ENCODE measurements at regions not wholly inside any gene's neighbourhood (a gene's known extent, or its start where the extent isn't known, plus 50 kb on each side); places are given as distances from the start of the nearest gene placed in this dataset.

DNA sequence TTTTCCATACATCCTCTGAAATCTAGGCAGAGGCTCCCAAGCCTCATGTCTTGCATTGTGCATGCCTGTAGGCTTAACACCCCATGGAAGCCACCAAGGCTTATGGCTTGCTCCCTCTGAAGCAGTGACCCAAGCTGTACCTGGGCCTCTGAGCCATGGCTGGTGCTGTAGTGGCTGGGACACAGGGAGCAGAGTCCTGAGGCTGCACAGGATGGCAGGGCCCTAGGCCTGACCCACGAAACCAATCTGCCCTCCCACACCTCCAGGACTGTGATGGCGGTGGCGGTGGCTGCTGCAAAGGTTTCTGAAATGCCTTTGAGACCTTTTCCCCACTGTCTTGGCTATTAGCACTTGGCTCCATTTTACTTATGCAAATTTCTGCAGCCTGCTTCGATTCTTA lies 429.5 kb downstream of the NPHP4 start:
- WGBS, 2 donors: 60 to 74% methylated on average over 4 of the region's 4 CpGs
- no peaks in the 10 kb centered on the region for H3K4me1 ChIP-seq
- peaks cover 0 to 22% (median 10%) of the 10 kb centered on the region in 11 donors for H3K9me3 ChIP-seq
- no peak for DNase-seq
- no peak overlapping the region for H3K4me3 ChIP-seq
- H3K36me3 ChIP-seq: no peaks in the 10 kb centered on the region
- no peak for ATAC-seq
- intact Hi-C loops (cut with DNase I): no loop called here
- peaks cover 0 to 7% (median 0%) of the 10 kb centered on the region in 7 donors for H3K27me3 ChIP-seq
- TF ChIP-seq, protein P1, sequence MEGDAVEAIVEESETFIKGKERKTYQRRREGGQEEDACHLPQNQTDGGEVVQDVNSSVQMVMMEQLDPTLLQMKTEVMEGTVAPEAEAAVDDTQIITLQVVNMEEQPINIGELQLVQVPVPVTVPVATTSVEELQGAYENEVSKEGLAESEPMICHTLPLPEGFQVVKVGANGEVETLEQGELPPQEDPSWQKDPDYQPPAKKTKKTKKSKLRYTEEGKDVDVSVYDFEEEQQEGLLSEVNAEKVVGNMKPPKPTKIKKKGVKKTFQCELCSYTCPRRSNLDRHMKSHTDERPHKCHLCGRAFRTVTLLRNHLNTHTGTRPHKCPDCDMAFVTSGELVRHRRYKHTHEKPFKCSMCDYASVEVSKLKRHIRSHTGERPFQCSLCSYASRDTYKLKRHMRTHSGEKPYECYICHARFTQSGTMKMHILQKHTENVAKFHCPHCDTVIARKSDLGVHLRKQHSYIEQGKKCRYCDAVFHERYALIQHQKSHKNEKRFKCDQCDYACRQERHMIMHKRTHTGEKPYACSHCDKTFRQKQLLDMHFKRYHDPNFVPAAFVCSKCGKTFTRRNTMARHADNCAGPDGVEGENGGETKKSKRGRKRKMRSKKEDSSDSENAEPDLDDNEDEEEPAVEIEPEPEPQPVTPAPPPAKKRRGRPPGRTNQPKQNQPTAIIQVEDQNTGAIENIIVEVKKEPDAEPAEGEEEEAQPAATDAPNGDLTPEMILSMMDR (IDR thresholded peaks at IDR 0.05): no peak
- H3K27ac ChIP-seq: no peak overlapping the region

DNA sequence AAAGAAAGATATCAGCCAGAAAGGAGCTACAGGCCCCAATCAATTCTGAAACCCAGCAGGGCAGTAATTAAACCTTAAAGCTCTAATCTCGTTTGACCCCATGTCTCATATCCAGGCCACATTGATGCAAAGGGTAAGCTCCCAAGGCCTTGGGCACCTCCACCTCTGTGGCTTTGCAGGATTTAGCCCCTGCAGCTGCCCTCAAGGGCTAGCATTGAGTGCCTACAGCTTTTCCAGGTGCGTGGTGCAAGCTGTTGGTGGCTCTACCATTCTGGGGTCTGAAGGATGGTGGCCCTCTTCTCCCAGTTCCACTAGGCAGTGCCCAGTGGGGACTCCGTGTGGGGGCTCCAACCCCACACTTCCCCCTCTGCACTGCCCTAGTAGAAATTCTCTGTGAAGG lies 429.9 kb downstream of the NPHP4 start:
- no peak for DNase-seq
- WGBS, 2 donors: 57 to 72% methylated on average over 3 of the region's 3 CpGs

DNA sequence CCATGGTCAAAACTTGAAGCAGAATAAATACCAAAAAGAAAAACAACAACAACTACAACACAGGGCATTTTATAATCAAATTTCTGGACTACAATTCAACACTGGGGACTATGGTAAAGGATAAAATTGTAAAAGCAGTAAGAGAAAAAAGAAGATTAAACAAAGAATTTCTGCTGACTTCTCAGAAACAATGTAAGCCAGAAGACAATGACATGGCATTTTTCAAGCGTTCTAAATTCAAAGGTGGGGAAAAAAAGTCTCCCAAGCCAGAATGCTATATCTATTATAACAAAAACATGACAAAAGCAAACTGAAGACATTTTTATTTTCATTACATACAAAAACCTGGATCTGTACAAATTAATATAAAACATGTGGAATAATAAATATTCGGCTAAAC lies 433.1 kb downstream of the NPHP4 start:
- H3K27me3 ChIP-seq: peaks cover 0 to 8% (median 0%) of the 10 kb centered on the region in 7 donors
- no peak overlapping the region for H3K4me3 ChIP-seq
- peaks cover 0 to 22% (median 10%) of the 10 kb centered on the region in 11 donors for H3K9me3 ChIP-seq
- no peak for DNase-seq
- H3K36me3 ChIP-seq: no peaks in the 10 kb centered on the region
- no peak for ATAC-seq
- no peaks in the 10 kb centered on the region for H3K4me1 ChIP-seq
- intact Hi-C loops (cut with DNase I): no loop called here
- WGBS, 2 donors: 67 to 77% methylated on average over 2 of the region's 2 CpGs
- TF ChIP-seq, protein P1 (IDR thresholded peaks at IDR 0.05): no peak
- no peak overlapping the region for H3K27ac ChIP-seq

More for the DNA sequence above, 429.9 kb downstream of the NPHP4 start:
- intact Hi-C loops (cut with DNase I): no loop called here
- H3K4me1 ChIP-seq: no peaks in the 10 kb centered on the region
- no peaks in the 10 kb centered on the region for H3K36me3 ChIP-seq
- TF ChIP-seq, protein P1 (IDR thresholded peaks at IDR 0.05): no peak
- H3K27me3 ChIP-seq: peaks cover 0 to 7% (median 0%) of the 10 kb centered on the region in 7 donors
- ATAC-seq: no peak
- H3K9me3 ChIP-seq: peaks cover 0 to 22% (median 10%) of the 10 kb centered on the region in 11 donors
- H3K4me3 ChIP-seq: no peak overlapping the region
- no peak overlapping the region for H3K27ac ChIP-seq

DNA sequence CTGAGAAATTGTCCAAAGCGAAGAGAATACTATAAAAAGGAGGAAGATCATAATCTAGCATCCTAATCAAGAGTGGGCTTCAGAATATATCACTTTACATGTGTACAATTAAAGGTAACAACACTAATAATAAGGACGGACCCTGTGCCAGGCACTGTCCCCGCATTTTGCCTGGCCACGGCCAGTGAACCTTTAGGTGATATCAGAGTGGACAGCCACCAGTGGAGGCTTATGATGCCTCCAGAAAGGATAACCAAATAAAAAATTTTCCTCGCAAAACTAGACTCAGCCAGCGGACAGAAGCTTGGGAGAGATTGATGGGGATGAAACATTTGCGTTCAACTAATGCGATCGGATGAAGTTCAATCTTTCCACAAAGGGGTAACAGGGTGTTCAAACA lies 436.4 kb downstream of the NPHP4 start:
- no peak overlapping the region for H3K4me3 ChIP-seq
- 87 to 91% methylated on average over 9 of the region's 9 CpGs for WGBS, 2 donors
- ATAC-seq (no peak), DNase-seq (no peak)
- no peak overlapping the region for H3K27ac ChIP-seq
- no peaks in the 10 kb centered on the region for H3K36me3 ChIP-seq
- H3K9me3 ChIP-seq: peaks cover 0 to 22% (median 10%) of the 10 kb centered on the region in 11 donors
- no peaks in the 10 kb centered on the region for H3K4me1 ChIP-seq
- TF ChIP-seq, protein P1 (IDR thresholded peaks at IDR 0.05): no peak
- H3K27me3 ChIP-seq: peaks cover 0 to 16% (median 6%) of the 10 kb centered on the region in 7 donors
- intact Hi-C loops (cut with DNase I): no loop called here

Data from heart right ventricle (tissue), 16 donors.